DMS53 treated with DMSO at 0.1 percent for 48 hours (cell line): ENCODE measurements at regions not wholly inside any gene's neighbourhood (a gene's known extent, or its start where the extent isn't known, plus 50 kb on each side); places are given as distances from the start of the nearest gene placed in this dataset.

Experiments
- DNase-seq: peaks from one replicate; lab custom pipeline; 2025; ENCODE audit not compliant: unreplicated experiment; lab: John Stamatoyannopoulos, UW

DNA sequence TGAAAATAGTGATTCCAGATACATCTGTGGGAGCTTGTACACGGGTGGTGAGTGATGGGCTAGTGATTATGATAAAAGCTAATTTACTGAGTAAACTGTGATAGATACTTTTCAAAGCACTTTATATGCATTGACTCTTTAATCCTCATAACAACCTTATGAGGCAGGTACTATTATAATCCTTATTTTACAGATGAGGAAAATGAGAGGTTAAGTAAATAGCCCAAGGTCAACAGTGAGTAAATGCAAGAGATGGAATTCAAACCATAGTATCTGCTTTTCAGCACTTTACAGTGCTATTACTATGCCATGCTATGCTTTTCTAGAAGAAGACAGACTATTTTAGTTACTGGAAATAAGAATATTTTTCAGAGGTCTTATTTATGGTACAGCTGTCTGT lies 320.9 kb upstream of the CITED2 start:
- no peak for DNase-seq

DNA sequence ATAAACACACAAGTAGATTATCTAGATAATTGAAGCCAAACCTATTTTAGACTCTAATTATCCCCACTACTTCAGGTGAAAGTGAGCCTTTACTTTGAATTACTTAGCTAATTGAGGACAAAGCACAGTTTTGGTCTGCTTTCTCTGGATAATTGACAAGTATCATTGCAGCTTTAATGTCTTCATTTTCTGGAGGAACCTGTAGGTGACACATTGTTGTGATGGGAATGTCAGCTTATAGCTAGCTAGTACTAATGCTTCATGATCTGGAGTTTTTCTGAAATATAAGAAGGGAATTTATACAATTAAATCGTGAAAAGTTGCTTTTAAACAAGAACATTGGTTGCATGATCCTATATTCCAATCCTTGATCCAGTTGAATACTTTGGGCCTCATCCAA lies 319.3 kb upstream of the CITED2 start:
- no peak for DNase-seq

DNA sequence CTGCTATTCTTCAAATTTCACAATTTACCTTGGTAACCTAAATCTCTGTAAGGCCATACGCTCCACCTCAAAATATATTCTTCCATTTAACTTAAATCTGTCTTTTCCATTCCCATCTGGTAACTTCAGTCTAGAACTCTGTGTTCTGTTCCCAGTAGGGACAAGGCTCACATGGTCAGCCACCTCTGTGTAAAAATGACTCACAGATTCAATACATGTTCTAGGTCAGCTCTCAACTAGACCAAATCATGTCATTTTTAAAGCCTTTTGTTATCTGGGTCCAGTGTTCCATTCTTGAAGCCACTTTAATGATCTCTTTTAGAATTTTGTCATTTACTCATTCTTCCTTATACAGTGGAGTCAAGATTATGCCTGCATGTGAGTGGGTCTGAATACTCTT lies 315.6 kb upstream of the CITED2 start:
- no peak for DNase-seq

DNA sequence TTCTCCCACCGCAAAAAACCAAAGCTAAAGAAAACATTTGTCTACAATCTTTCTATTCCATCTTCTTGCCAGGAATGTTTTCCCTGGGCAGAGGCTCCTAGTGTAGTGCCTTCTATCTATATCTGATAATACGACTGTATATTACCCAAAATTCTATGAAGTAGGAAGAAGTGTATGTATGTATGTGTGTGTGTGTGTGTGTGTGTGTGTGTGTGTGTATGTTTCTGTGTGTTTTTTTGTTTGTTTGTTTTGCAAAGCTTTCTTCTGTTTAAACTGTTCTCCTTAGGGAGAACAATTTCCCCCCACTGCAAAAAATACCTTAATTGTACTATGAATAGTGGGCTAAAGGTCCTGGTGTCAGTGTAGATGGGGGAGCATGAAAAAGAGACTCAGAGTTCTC lies 312.6 kb upstream of the CITED2 start:
- no peak for DNase-seq

DNA sequence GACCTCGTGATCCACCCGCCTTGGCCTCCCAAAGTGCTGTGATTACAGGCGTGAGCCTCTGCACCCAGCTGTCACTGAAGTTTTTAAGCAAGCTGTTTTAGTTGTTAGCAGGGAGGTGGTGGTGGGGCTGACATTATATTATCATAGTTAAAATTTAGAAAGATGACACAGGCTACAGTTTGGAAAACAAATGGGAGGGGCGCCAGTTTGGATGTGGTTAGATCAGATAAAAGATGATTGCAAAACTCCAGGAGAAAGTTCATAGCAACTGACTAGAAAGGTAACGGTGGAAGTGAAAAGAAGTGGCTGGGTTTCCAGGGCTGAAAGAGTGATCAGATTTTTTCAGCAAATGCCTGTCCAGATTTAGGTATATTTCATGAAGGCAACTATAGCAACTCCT lies 311.9 kb upstream of the CITED2 start:
- no peak for DNase-seq

DNA sequence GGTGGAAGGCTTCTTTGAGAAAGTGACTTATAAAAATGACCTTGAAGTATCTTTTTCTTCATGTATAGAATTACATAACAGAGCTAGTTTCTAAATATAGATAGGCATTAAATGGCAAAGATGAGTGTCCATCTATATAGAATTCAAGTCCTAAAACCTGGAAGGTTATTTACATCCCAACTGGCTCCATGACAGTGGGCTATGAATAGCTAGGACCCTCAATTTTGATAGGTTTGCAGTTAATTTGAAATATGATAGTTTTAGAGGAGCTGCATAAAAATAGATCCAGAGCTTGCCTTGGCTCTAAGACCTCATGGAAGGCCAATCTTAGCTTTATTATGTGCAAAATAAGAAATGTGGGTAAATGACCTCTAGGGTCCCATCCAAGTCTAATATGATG lies 310.6 kb upstream of the CITED2 start:
- no peak for DNase-seq

DNA sequence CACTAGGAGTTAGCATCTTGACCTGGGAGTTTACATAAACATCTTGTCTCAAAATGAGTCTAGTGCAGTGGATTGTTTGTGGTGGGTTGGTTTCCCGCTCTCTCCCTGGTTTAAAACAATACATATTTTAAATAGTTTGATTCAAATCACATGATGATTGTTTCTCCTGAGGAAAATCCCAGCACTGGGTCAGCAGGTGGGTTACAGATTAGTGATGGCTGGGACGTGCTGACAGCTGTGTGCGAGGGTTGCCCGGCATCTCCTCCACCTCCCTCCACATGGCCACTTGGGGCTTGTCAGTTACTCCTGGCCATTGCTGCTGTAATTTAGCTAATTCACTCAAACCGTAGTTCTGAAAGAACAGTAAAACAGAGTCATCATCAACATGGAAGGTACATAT lies 306.4 kb upstream of the CITED2 start:
- DNase-seq = no peak

DNA sequence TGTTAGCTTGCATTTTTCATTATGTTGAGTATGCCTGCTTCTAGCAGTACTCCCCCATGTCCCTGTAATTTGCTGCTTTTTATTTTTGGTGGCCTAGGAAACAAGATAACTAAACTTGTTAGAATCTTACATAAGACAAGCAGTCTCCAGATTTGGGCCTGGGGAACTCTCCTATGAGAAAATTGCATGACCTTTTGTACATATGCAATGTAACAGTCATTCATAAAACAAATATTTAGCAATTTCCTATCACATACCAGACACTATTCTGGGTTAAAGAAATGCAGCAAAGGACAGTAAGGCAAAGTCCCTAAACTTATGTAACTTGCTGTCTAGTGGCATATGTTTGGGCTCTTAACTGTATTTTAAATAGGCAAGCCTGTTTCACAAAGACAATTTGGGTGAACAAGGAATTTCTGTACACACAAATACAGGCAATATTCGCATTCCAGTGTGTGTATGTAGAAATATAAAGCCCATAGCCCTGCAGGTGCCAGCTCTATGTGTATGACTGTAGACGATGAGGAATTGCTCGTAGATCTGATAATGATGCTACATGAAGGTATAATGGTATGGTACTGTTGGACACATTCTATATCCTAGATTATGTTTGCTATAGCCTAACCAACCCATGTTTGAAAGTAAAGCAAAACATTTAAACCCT lies 305.2 kb upstream of the CITED2 start:
- no peak for DNase-seq

DNA sequence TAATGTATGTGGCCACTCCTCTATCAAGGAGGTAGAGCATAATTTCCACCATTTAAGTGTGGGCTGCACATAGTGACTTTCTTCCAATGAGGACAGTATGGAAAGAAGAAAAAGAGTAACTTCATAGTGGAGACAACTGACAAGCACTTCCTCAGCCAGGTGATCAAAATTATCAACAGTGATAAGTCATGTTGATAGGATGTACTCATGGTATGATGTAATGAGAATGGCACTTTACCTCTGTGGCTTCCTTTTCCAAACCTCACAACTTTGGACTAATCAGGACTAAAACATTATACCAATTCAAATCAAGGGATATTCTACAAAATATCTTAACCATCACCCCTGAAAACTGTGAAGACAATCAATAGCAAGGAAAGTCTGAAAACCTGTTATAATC lies 302.3 kb upstream of the CITED2 start:
- no peak for DNase-seq

DNA sequence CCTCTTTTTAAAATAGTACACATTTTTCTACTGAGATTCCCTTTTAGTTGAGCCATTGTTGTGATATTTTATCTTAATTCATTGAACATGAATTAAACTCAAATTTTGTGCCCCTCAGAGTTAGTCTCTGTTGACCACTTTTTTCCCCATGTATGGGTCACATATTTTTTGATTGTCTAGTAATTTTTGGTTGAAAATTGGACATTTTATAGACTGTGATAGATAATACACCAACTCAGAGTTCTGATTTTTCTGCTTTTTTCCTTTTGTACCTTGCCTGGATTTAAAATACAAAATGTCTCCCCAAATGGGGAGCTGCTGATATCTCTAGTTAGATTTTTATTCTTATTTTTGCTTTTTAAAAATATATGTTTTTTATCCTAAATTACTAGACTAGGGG lies 291.8 kb upstream of the CITED2 start:
- no peak for DNase-seq

DNA sequence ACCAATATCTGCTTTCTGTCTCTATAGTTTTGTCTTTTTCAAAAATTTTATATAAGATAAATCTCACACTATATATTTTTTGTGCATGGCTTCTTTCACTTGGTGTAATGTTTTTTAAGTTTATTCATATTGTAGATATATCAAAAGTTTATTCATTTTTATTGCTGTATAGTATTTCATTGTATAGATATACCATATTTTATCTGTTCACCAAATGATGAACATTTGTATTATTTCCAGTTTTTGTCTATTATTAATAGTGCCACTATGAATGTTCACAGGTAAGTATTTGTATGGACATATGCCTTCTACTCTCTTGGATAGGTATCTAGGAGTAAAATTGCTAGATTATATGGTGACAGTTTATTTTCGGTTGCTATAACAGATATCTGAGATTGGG lies 289.5 kb upstream of the CITED2 start:
- DNase-seq = no peak

DNA sequence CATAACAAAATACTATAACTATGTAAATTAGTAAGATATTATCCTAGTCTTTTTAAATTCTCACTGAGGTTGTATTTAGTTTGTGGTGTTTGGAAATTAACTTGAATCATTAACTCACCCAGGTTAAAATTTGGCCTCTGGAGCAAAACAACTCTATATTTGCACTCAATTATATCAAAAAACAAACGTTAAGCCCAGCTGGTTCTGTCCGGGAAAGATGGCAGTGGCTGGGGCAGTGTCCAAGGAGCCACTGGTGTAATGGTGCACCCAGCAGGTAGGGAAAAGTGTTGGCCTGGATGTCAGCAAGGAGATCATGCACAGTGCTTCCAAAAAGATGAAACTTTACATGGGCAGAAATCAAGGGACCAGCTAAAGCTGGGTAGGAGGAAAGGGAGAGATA lies 285.3 kb upstream of the CITED2 start:
- DNase-seq = no peak

DNA sequence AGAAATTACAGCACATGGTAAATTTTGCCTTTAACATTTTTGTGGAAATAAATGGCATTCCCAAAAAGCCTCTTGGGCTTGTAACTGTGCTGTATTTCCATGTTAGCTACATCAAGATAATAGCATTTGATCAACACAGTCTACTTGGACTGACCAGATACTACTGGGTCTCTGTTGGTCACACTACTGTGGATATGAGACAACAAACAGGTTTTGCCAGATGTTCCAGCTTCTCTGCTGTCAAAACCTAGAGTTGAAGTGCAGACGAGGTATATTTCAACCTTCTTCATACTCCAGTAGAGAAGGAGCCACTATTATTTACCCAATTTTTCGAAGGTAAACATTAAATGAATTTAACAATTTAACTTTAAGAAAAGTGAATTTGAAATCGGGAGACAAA lies 284.7 kb upstream of the CITED2 start:
- peak; percentile 13 for DNase-seq

DNA sequence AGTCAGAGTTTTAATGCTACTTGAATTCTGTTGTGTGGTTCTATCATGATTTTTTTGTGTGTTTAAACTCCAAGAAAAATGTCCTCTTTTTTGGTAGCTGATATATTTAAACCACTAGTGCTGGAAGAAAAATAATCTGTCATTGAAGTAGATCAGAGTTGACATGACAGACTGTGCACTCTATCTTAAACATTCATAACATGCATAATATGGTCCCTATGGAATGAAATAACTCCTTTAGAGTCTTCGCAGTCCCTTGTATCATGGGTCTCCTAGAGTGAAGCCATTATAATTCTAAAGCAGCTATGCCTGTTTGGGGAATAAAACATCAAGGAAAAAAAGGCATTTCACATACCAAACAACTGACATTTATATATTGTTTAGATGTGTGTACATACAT lies 282.7 kb upstream of the CITED2 start:
- no peak for DNase-seq

DNA sequence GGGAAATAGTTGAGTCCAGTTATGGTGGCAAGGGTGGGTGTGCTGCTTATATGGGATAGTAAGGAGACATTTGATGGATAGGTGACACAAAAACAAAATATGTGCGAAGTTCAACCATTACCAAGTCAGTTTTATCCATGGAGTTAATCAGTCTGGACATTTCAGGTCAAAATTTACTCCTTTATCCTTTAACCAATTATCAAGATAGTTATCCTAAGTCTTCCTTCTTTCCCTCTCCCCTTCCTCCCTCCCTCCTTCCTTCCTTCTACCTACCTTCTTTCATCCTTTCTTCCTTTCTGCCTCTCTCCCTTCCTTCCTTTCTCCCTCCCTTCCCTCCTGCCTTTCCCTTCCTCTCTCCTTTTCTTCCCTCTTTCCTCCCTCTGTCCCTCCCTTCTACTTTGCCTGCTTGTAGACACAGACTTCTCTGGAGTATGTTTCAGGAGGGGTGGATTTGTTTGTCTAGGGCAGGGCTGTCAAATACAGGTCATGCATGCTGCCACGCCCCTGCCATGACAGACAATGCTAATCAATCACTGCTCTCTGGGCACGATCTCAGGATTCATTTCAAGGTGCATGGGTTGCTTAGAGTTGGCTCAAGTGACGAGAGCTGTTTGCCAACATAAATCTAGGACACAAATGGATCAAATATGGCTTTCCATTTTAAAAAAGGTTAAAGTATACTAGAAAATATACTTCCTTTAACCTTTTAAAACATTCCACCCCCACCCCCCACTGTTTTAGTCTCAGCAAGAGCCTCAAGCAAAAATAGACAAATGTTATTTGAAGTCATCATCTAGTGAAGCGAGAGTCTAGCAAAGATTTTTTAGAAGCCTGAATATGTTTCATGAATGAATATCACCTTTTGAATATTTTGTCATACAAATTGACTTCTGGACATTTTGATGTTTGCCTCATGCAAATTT lies 281.6 kb upstream of the CITED2 start:
- peak; percentile 5 for DNase-seq

DNA sequence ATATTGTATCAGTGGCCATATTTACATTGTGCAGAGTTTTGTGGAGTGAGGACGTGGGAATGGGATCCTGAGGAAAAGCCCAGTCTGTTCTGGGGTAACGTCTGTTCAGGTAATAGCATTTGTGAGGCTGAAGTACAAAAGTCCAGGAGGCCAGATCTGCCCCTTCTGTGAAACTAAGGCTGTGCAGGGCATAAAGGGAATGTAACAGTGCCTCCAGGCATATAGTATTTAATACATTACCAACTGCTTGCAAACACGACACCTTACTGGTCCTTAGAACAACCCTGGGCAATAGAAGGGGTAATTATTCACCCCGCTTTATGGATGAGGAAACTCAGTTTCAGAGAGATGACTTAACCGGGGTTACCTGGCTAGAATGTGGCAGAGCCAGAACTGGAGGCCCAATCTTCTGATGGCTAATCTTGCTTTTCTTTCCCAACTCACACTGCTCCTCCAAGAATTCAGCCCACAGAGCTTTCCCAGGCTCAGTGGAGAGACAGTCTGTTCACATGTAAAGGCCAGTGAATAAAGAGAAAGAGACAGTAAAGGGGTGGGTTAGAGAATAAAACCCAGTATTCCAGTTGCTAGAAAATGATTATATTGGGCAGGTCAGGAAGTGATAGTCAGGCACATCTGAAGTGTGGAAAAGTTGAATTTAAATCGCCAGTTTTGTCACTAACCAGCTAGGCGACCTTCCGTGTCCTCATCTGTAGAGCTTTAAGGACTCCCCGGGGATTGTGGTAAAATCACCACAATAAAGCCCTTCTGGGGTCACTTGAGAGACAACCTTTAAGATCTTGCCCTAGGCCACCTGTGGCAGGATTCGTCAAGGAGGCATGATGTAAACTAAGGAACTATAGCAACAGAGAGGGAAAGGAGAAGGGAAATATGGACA lies 280.7 kb upstream of the CITED2 start:
- DNase-seq = no peak

DNA sequence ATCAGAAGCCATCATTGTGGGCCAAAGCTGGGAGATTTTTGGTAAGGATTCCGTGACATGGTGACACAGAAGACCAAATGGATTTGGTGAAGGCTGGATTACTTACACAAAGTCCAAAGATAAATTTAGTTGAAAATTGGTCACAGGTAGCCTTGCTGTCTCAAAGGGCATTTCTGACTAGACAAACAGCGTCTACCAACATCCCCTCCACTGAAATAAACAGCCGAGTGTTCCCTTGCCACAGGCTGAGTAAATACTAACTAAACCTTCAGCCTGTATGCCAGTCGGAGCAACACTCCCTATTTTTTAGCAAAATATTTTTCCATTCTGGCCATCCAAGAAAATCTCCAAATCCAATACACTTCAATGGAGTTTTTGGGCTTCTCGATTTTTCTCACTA lies 279.9 kb upstream of the CITED2 start:
- DNase-seq = no peak

DNA sequence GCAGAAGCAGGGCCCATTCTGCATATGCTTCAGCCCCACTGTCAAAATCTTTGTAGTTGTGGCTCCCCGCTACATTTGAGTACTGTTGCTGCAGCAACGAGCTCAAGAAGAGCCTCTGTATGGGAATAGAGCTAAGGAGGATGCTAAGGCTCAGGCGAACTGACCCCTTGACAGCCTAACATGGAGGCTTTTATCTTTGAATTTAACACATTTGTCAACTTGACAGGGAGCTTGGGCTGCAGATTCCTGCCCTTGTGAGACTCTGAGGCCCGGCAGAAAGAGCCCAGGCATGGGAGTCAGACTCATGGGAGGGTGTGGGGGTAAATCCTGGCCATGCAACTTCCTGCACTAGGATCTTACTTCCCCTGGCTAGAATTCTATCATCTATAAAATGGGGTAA lies 278.7 kb upstream of the CITED2 start:
- DNase-seq = no peak

DNA sequence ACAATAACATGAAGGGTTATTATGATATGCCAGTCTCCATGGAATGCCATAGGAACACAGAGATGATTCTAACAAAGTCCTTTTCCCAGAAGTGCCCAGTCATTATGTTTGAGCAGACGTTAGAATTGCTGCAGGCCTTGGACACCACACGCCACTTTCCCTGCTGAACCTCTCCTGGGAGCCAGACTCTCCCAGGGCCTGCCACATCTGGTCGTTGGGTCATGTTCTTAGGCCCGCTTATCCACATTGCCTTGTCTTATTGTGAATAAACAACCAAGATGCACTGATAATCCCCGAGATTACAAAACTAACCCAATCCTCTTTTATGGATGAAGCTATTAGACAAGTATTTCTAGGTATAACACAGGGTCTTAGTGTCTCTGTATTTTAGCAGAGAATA lies 276.5 kb upstream of the CITED2 start:
- DNase-seq = no peak

DNA sequence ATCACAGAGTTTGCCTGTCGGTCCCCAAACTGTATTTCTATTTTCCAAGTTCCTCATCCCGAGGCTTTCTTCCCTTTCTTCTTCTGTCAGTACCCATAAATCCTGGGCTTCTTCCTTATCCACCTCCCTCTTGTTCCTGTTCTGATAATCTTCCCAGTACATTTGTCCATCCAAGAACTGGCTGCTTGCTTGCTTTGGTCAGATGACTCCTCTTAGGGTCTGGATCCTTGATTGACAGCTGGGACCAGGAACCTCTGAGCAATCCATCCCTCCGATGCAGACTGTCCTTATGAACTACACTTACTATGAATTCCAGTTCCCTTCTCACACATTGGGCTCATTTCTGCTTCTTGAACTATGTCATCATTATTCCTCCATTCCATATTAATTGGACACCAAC lies 275.3 kb upstream of the CITED2 start:
- no peak for DNase-seq

DNA sequence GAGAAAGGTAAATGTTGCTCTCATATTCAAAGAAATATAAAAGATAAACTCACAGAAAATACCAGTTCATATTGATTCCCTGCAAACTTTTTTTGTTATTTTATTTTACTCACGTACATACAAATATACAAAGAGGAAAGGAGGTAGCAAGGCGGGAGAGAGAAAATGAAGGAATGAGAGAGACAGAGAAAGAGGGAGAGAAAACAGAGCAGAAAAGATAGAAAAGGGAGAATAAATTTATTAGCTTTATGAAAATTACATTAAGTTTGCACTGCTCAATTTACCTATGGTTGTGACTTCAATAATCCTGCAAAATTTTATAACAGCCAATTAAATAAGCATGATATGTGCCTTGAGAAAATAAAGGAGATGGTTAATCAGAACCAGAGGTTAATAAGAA lies 274.7 kb upstream of the CITED2 start:
- no peak for DNase-seq
